ENCODE measurements at regions not wholly inside any gene's neighbourhood (a gene's known extent, or its start where the extent isn't known, plus 50 kb on each side); places are given as distances from the start of the nearest gene placed in this dataset.

DNA sequence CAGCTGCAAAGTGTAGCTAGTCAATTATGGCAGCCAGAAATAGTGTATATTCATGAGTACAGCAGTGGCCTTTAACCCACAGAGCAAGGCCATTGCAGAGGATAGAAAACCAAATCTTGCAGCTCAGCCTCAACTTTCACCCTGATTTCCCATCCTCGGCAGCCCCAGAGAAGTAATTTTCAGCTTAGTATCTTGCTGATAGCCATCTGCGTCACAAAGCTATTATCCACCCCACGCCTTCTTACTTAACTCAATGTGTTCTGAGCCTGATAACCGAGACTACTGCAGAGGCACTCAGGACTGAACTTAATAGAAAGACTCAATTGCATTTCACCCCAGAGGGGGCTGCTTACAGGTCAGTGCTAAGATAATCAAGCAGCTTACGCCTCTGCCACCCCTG lies 174.5 kb upstream of the MAOA start:
- intact Hi-C loops (cut with DNase I): no loop called here
- Histone ChIP-seq H3K9me3 (no peaks in the 10 kb centered on the region), H3K4me3 (no peak overlapping the region), H3K27me3 (no peaks in the 10 kb centered on the region), H3K36me3 (no peaks in the 10 kb centered on the region), H3K27ac (no peak overlapping the region), H3K4me1 (no peaks in the 10 kb centered on the region)
- DNase-seq (ENCODE audit: low spot score in 2 of 2): no peak
- TF ChIP-seq, protein P1, sequence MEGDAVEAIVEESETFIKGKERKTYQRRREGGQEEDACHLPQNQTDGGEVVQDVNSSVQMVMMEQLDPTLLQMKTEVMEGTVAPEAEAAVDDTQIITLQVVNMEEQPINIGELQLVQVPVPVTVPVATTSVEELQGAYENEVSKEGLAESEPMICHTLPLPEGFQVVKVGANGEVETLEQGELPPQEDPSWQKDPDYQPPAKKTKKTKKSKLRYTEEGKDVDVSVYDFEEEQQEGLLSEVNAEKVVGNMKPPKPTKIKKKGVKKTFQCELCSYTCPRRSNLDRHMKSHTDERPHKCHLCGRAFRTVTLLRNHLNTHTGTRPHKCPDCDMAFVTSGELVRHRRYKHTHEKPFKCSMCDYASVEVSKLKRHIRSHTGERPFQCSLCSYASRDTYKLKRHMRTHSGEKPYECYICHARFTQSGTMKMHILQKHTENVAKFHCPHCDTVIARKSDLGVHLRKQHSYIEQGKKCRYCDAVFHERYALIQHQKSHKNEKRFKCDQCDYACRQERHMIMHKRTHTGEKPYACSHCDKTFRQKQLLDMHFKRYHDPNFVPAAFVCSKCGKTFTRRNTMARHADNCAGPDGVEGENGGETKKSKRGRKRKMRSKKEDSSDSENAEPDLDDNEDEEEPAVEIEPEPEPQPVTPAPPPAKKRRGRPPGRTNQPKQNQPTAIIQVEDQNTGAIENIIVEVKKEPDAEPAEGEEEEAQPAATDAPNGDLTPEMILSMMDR (IDR thresholded peaks at IDR 0.05): no peak

DNA sequence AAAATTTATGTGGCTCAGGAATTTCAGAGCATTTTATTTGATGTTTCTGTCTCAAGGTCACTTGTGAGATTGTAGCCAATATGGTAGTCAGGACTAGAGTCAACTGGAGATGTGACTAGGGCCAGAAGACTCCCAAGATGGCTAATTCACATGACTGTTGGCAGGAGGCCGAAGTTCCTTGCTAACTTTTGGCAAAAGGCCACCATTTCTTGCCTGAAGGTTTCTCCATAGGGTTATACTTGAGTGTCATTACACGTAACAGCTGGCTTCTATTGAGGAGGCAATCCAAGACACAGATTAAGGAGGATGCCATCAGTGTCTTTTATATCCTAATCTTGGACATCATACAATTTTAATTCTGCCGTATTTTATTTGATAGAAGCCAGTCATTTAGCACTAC lies 162.3 kb upstream of the MAOA start:
- TF ChIP-seq, protein P1 (IDR thresholded peaks at IDR 0.05): no peak
- Histone ChIP-seq H3K9me3 (no peaks in the 10 kb centered on the region), H3K27me3 (no peaks in the 10 kb centered on the region), H3K36me3 (no peaks in the 10 kb centered on the region), H3K4me1 (no peaks in the 10 kb centered on the region), H3K4me3 (no peak overlapping the region), H3K27ac (no peak overlapping the region)
- intact Hi-C loops (cut with DNase I): no loop called here
- no peak for DNase-seq (ENCODE audit: low spot score in 2 of 2)

DNA sequence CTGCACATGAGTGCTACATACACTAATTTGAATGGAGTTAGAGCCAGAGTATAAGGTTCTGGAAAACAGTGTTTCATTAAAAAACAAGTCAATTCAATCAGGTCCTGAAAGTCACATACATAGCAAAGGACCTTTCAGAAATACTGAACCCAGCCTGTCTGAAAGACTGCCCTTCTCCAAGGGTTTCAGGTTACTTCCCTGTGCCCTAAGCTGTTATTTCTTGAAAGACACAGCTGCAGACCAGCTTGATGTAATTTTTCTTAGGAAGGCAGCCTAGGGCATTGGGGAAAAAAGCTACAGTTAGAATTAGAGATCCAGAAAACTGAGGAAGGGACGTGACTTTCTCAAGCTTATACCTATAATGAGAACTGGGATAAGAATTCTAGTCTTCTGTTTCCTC lies 155.9 kb upstream of the MAOA start:
- H3K4me1 ChIP-seq: no peaks in the 10 kb centered on the region
- no peak for DNase-seq (ENCODE audit: low spot score in 2 of 2)
- no peak overlapping the region for H3K4me3 ChIP-seq
- no peak overlapping the region for H3K27ac ChIP-seq
- TF ChIP-seq, protein P1 (IDR thresholded peaks at IDR 0.05): no peak
- intact Hi-C loops (cut with DNase I): no loop called here
- H3K36me3 ChIP-seq: no peaks in the 10 kb centered on the region
- no peaks in the 10 kb centered on the region for H3K9me3 ChIP-seq
- no peaks in the 10 kb centered on the region for H3K27me3 ChIP-seq

DNA sequence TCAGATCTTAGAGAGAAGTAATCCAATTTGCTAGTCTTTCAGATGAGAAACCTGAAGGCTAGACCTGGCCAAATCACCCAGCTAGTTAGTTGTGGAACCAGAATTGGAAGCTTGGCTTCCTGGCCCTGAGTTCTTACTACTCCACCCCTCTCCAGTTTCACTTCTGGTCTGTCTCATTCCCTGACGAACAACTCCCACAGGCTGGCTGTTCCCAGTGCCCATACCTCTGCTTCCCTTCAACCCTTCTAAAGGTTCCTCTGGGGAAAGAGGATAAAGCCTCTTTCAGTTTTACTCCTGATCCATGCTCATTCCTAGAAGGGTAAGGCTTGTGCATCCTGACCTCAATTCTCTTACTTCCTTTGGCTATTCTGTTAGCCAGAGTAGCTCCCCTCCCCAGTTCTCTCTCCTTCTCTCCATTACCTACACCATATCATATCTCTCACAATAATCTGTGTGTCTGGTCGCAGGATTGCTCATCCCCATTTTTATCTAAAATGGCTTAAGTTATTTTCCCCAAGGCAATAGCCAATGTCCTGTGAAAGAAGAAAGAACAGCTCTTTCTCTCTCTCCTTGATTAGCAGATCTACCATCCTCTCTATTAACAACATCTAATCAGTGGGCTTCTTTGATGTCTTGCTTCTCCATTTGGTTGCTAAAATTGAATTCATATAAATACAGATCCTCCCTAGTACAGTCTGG lies 155.0 kb upstream of the MAOA start:
- DNase-seq (ENCODE audit: low spot score in 2 of 2): no peak
- no peaks in the 10 kb centered on the region for H3K4me1 ChIP-seq
- intact Hi-C loops (cut with DNase I): no loop called here
- TF ChIP-seq, protein P1 (IDR thresholded peaks at IDR 0.05): no peak
- no peaks in the 10 kb centered on the region for H3K36me3 ChIP-seq
- no peaks in the 10 kb centered on the region for H3K27me3 ChIP-seq
- H3K27ac ChIP-seq: no peak overlapping the region
- H3K4me3 ChIP-seq: no peak overlapping the region
- no peaks in the 10 kb centered on the region for H3K9me3 ChIP-seq

DNA sequence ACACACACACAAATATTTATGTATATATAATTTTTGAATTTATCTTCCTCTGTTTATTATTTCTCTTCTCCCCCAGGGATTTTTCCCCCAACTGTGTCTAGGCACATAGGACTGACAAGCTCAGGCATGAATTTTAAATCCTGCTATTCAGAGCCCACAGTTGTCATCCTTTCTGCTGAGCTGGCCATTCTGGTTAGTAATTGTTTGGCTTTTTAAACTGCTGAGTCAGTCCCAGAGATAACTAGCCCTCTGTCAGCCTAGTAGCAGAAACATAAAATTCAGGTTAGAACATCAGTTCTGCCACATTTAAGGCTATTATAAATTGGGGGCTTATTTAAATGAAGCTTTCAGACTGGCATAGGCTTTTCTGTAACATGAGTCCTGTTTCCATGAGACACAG lies 151.7 kb upstream of the MAOA start:
- no peaks in the 10 kb centered on the region for H3K4me1 ChIP-seq

More for the DNA sequence above, 151.7 kb upstream of the MAOA start:
- Histone ChIP-seq H3K9me3 (no peaks in the 10 kb centered on the region), H3K27ac (no peak overlapping the region), H3K27me3 (no peaks in the 10 kb centered on the region), H3K36me3 (no peaks in the 10 kb centered on the region), H3K4me3 (no peak overlapping the region)
- TF ChIP-seq, protein P1 (IDR thresholded peaks at IDR 0.05): no peak
- DNase-seq (ENCODE audit: low spot score in 2 of 2): no peak
- intact Hi-C loops (cut with DNase I): no loop called here

All from ascending aorta (tissue), 2 donors.